ENCODE measurements at regions not wholly inside any gene's neighbourhood (a gene's known extent, or its start where the extent isn't known, plus 50 kb on each side); places are given as distances from the start of the nearest gene placed in this dataset.

GRCh38 chr18:25621682-25622081 is 269.7 kb upstream of the ZNF521 start:
- ATAC-seq (ENCODE audit: low read depth): no peak
- Mint-ChIP-seq H3K4me1 (no peaks in the 10 kb centered on the region), H3K27me3 (peaks cover 4% of the 10 kb centered on the region), H3K4me3 (no peak overlapping the region), H3K9me3 (ENCODE audit: insufficient read depth) (peaks cover 5% of the 10 kb centered on the region), H3K27ac (no peak overlapping the region)
- no peak for TF ChIP-seq EZH2 (IDR thresholded peaks at IDR 0.05; ENCODE audit: borderline replicate concordance, insufficient read depth, low read depth, low read length, poor library complexity, severe bottlenecking)
- no peak for TF ChIP-seq CTCF (IDR thresholded peaks at IDR 0.05)
- Histone ChIP-seq H3K9ac (ENCODE audit: low read length) (no peak overlapping the region), H2AFZ (ENCODE audit: insufficient read depth, low read depth, low read length, poor library complexity, severe bottlenecking) (no peak overlapping the region), H3K27ac (ENCODE audit: low read length in 2 of 2) (no peak overlapping the region), H3K36me3 (replicated peaks in 1 of 2; ENCODE audit: control extremely low read depth in 1 of 2, control insufficient read depth in 1 of 2, extremely low read depth in 1 of 2, insufficient read depth in 2 of 2, low read length in 1 of 2) (no peaks in the 10 kb centered on the region), H3K4me1 (ENCODE audit: control insufficient read depth in 2 of 2, insufficient read depth in 2 of 2, low read length in 2 of 2) (no peaks in the 10 kb centered on the region), H3K4me3 (ENCODE audit: control extremely low read depth in 1 of 5, extremely low read depth in 1 of 5, insufficient read depth in 1 of 5, low read depth in 2 of 5, low read length in 4 of 5) (no peak overlapping the region), H4K20me1 (ENCODE audit: control insufficient read depth, insufficient read depth, low read length, poor library complexity, severe bottlenecking) (no peaks in the 10 kb centered on the region), H3K79me2 (ENCODE audit: control insufficient read depth, insufficient read depth, low read length) (no peaks in the 10 kb centered on the region), H3K9me3 (ENCODE audit: control extremely low read depth in 1 of 3, control insufficient read depth in 2 of 3, insufficient read depth in 1 of 3, low read length in 2 of 3) (peaks cover 0 to 4% (median 2%) of the 10 kb centered on the region in 3 donors), H3K4me2 (replicated peaks; ENCODE audit: low read depth, low read length, poor library complexity, severe bottlenecking) (no peak overlapping the region), H3K27me3 (replicated peaks in 1 of 4; ENCODE audit: control extremely low read depth in 1 of 4, control insufficient read depth in 3 of 4, insufficient read depth in 4 of 4, low read length in 3 of 4) (no peaks in the 10 kb centered on the region)
- CTCF ChIA-PET: no interaction called here
- POLR2A ChIA-PET: no interaction called here
- DNase-seq: no peak
- no CpG with 5 or more reads among the region's 2 CpGs for WGBS (ENCODE audit: insufficient coverage)
- intact Hi-C loops (cut with micrococcal nuclease): no loop called here

GRCh38 chr18:25621144-25621543 is 269.2 kb upstream of the ZNF521 start:
- H4K20me1 ChIP-seq (ENCODE audit: control insufficient read depth, insufficient read depth, low read length, poor library complexity, severe bottlenecking): no peaks in the 10 kb centered on the region
- ChIA-PET POLR2A (no interaction called here), CTCF (no interaction called here)
- H3K36me3 ChIP-seq (replicated peaks in 1 of 2; ENCODE audit: control extremely low read depth in 1 of 2, control insufficient read depth in 1 of 2, extremely low read depth in 1 of 2, insufficient read depth in 2 of 2, low read length in 1 of 2): no peaks in the 10 kb centered on the region
- no peak for ATAC-seq (ENCODE audit: low read depth)
- Mint-ChIP-seq H3K27ac (no peak overlapping the region), H3K9me3 (ENCODE audit: insufficient read depth) (peaks cover 5% of the 10 kb centered on the region), H3K4me1 (no peaks in the 10 kb centered on the region), H3K4me3 (no peak overlapping the region), H3K27me3 (peaks cover 4% of the 10 kb centered on the region)
- WGBS (ENCODE audit: insufficient coverage): 100% methylated on average over 1 of the region's 1 CpG
- intact Hi-C loops (cut with micrococcal nuclease): no loop called here
- H3K79me2 ChIP-seq (ENCODE audit: control insufficient read depth, insufficient read depth, low read length): no peaks in the 10 kb centered on the region
- no peaks in the 10 kb centered on the region for H3K27me3 ChIP-seq (replicated peaks in 1 of 4; ENCODE audit: control extremely low read depth in 1 of 4, control insufficient read depth in 3 of 4, insufficient read depth in 4 of 4, low read length in 3 of 4)
- no peak for DNase-seq
- no peak overlapping the region for H3K27ac ChIP-seq (ENCODE audit: low read length in 2 of 2)
- H3K4me3 ChIP-seq (ENCODE audit: control extremely low read depth in 1 of 5, extremely low read depth in 1 of 5, insufficient read depth in 1 of 5, low read depth in 2 of 5, low read length in 4 of 5): no peak overlapping the region
- no peak overlapping the region for H3K9ac ChIP-seq (ENCODE audit: low read length)
- H2AFZ ChIP-seq (ENCODE audit: insufficient read depth, low read depth, low read length, poor library complexity, severe bottlenecking): no peak overlapping the region
- TF ChIP-seq EZH2 (IDR thresholded peaks at IDR 0.05; ENCODE audit: borderline replicate concordance, insufficient read depth, low read depth, low read length, poor library complexity, severe bottlenecking) (no peak), CTCF (IDR thresholded peaks at IDR 0.05) (no peak)
- H3K9me3 ChIP-seq (ENCODE audit: control extremely low read depth in 1 of 3, control insufficient read depth in 2 of 3, insufficient read depth in 1 of 3, low read length in 2 of 3): peaks cover 0 to 2% (median 0%) of the 10 kb centered on the region in 3 donors
- H3K4me1 ChIP-seq (ENCODE audit: control insufficient read depth in 2 of 2, insufficient read depth in 2 of 2, low read length in 2 of 2): no peaks in the 10 kb centered on the region
- no peak overlapping the region for H3K4me2 ChIP-seq (replicated peaks; ENCODE audit: low read depth, low read length, poor library complexity, severe bottlenecking)

Measured in B cell (primary cell).